ENCODE measurements at regions not wholly inside any gene's neighbourhood (a gene's known extent, or its start where the extent isn't known, plus 50 kb on each side); places are given as distances from the start of the nearest gene placed in this dataset.

GRCh38 chr9:126563556-126563955, 50.2 kb upstream of the LMX1B start:
- Histone ChIP-seq H3K9me2 (ENCODE audit: insufficient read depth) (no peaks in the 10 kb centered on the region), H3K27ac (no peak overlapping the region), H2AFZ (no peak overlapping the region), H3K9ac (no peak overlapping the region), H3K4me1 (ENCODE audit: insufficient read depth) (no peaks in the 10 kb centered on the region), H3K27me3 (replicated peaks; ENCODE audit: insufficient read depth) (peaks cover 44% of the 10 kb centered on the region), H4K20me1 (ENCODE audit: insufficient read depth) (no peaks in the 10 kb centered on the region), H3F3A (ENCODE audit: insufficient read depth) (no peaks in the 10 kb centered on the region), H3K4me3 (no peak overlapping the region), H3K79me2 (ENCODE audit: insufficient read depth) (no peaks in the 10 kb centered on the region), H3K4me2 (ENCODE audit: unreplicated experiment) (no peak overlapping the region), H3K9me3 (ENCODE audit: low read depth) (no peaks in the 10 kb centered on the region), H3K36me3 (ENCODE audit: low read depth) (no peaks in the 10 kb centered on the region)
- WGBS, 2 experiments (ENCODE audit: low coverage in 1 of 2, low lambda C conversion rate in 2 of 2, missing lambda C conversion rate in 2 of 2): 69 to 74% methylated on average over 4 of the region's 4 CpGs
- no peak for TF ChIP-seq EZH2phosphoT487 (IDR thresholded peaks at IDR 0.05; ENCODE audit: insufficient read depth, low read depth)
- no peak for TF ChIP-seq EZH2 (IDR thresholded peaks at IDR 0.05; ENCODE audit: insufficient read depth, poor library complexity, severe bottlenecking)
- in situ Hi-C loops (cut with MboI): no loop called here
- DNase-seq: no peak
